ENCODE measurements at regions not wholly inside any gene's neighbourhood (a gene's known extent, or its start where the extent isn't known, plus 50 kb on each side); places are given as distances from the start of the nearest gene placed in this dataset.
"Not testable (repeated sequence)": the region's sequence is repeated elsewhere in the genome, so short reads cannot be mapped to it uniquely, and the experiment has no call there.

DNA sequence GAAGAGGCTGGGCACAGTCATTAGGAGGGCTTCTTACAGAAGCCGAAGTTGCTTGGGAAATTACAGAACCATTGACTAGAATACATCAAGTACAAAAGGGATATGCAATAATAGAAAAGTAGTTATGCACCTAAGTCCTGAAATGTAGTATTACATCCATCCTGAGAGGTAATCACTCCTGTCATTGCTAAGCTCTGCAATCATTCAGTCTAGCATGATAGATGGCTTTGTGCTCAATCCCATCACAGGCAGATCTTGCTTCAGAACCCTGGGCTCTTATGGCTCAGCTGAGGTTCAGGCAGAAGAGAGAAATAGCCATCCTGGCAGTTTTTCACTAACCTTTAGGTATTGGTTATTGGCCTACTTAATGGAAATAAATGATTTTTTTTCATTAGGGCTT is 231.7 kb upstream of the AFF2 start:
- DNase-seq (ENCODE audit: low read depth): no peak

DNA sequence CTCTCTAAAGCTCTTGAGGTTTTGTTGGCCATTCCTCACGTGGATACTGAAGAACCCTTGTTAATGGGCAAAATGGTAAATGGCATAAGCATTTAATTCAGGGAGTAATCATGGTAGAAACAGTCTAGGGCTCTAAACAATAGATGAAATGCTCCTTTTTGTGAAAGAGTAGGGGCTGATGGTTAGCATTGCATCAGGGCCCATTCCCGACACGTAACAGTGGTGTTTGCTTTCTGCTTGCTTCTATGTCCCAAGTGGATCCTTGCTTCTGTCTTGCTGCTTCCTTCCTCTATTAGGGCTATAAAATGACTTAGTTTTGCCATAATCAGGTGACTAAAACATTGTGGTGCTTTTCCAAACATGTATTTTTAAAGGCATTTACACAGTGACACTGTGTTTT is 230.9 kb upstream of the AFF2 start:
- DNase-seq (ENCODE audit: low read depth): no peak

DNA sequence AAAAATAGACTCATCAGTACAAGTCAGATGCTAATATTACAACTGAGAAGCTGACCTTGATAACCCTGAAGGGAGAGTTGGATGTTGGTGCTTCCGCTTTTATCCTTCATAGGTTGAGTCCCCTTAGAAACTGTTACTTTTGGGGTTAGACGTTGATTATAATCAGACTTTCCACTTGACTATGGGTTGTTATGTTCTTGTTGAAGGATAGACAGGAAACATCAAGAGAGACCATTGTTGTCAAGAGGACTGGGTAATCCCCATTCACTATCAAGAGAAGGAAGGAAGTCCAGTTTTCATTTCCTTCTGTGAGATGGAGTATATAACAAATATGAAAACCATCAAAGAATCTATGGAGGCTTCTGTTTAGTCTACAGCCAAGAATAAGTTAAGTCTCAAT is 229.9 kb upstream of the AFF2 start:
- DNase-seq (ENCODE audit: low read depth): no peak

DNA sequence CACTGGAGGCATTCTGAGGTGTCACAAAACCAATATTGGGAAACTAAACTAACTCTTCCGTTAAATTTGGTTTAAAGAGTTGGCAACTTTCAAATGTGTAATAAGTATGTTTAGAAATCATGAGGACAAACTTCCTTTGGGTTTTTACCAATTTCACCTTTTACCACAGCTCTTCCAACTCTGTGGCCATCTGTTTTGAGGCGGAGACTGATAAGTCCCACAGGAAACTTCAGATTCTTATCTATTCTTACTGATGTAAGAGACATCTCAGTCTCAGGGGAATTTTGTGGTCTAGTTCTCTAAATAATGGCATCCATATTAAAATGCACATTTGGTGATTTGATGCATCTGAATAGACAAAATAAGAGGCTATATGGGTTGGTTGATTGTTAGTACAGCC is 229.2 kb upstream of the AFF2 start:
- no peak for DNase-seq (ENCODE audit: low read depth)

DNA sequence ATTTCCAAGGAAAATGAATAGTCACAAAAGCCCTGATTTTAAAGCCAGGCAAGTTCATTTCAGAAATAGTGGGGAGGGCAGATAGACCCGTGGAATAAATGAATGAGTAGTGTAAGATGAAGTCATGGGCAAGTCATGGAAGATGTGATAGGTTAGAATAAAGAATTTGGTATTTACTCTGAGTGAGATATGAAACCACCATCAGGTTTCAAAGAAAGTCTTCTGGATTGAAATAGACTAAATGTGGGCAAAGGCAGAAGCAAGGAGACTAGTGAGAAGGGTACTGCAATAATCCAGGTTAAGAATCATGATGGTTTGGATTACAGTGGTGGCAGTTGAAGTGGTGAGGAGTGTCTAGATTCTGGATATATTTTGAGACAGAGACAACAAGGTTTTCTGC is 218.5 kb upstream of the AFF2 start:
- no peak for DNase-seq (ENCODE audit: low read depth)

DNA sequence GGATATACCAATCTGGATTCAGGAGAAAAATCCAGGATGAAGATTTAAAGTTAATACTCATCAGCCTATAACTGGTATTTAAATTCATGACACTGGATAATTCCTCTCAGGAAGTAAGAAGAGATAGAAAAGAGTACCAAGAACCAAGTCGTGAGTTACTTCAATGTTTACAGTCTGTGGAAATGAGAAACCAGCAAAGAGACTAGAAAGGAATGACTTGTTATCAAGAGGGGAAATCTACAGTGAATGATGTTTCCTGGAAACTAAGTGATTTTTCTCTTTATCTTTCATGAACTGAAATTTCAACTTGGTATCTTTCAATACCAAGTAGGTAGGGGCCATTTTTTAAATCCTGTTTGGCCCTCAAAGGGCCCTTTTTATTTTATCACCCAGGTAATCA is 217.9 kb upstream of the AFF2 start:
- DNase-seq (ENCODE audit: low read depth): no peak

DNA sequence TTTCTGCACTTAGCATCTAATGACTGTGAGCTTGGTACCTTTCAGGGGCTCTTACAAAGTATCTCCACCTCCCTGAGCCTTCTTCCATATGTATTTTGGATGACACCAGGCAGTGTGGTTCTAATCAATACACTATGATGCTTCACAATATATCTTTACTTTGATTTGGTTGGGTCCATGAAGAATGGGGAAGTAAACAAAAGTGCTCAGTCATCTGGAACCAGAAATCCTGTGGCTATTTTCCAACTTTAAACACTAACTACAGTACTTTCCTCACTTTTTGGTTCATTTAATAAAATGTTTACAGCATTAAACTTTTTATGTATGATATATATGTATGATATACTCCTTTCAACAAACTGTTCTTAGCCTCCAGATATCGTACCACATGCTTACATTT is 216.4 kb upstream of the AFF2 start:
- DNase-seq (ENCODE audit: low read depth): no peak

DNA sequence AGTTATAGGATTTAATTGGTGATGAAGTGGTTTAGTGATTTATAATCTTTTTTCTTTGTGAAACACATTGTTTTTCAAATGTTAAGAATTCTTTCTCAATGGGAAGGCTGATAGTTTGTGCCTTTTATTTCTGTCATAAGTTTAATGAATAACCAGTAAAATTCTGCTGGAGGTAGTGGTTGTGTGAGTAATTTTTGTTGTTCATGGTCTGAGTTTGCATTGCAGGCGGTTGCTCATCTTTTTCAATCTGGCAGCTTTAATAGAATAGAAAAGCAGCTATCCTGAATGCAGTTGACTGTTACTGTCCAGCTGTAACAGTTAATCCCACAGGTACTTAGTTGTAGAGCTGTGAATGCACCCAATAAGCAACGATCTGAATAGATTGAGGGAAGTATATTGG is 215.6 kb upstream of the AFF2 start:
- DNase-seq (ENCODE audit: low read depth): no peak

DNA sequence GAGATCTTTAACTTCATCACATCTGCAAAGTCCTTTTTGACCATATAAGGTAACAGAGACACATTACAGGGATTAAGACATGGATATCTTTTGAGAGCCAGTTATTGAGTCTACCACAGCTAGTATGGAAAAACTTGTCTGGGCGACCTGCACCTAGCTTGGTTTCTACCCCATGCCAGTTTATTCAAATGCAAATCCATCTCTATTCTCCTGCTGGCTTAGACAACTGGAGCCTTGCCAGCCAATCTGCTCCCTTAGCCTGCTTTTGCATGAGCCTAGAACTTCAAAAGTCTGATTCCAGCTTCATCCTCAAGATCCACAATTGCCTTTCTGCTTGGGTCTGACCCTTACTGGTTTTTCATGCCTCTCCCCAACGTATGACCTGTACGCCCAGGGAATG is 212.0 kb upstream of the AFF2 start:
- DNase-seq (ENCODE audit: low read depth): no peak

DNA sequence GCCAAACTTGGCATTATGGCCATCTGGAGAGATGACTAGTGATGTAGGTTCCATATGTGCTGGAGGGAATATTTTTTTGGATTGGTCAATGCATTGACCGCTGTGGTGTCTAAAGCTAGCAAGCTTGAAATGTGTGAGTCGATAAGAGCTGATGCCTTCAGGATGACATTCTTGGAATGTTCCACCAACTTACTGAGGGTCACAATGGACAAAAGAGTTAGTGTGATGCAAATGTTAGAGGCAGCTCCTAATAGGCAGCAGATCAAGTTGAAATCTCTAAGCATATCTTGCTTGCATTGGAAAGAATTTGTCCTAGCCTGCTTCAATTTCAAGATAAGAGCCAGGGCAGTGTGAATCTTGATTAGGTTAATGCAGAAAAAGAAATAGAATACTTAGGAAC is 210.4 kb upstream of the AFF2 start:
- DNase-seq (ENCODE audit: low read depth): no peak

DNA sequence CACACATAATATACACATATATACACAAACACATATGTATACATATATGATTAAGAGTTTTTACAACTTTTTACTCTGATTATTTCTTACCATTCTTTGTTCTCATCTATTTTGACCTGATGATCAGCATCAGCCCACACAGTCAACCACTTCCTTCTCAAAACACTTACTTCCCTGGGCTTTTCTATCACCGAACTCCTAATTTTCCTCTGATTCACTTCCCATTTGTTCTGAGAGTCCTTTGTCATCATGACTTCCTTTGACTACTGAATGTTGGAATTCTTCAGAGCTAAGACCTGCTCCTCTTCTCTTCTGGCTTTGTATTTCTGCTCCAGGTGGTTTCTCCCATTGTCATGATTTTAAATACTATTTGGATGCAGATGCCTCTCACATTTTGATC is 209.5 kb upstream of the AFF2 start:
- DNase-seq (ENCODE audit: low read depth): no peak

DNA sequence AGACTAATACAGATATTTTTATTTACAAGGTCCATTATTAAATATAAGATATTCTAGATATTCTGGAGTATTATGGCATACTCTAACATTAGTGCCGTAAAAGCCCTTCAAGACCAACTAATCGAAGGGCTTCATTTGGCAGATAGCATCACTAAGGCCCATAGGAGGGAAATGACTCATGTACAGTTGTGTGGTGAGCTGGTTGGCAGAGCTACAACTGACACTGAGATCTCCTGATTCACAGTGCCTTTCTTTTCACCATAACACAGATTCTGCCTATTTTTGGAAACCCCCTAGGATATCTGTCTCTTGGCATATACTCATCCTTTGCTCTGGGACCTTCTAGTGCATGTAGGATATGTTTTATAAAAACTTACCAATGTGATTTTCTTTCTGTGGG is 201.7 kb upstream of the AFF2 start:
- no peak for DNase-seq (ENCODE audit: low read depth)

DNA sequence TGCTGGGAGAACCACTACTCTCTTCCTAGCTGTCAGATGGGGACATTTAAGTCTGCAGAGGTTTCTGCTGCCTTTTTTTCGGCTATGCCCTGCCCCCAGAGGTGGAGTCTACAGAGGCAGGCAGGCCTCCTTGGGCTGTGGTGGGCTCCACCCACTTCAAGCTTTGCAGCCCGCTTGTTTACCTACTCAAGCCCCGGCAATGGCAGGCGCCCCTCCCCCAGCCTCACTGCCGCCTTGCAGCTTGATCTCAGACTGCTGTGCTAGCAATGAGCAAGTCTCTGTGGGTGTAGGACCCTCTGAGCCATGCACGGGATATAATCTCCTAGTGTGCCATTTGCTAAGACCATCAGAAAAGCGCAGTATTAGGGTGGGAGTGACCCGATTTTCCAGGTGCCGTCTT is 195.2 kb upstream of the AFF2 start:
- not testable (repeated sequence) for DNase-seq (ENCODE audit: low read depth)

DNA sequence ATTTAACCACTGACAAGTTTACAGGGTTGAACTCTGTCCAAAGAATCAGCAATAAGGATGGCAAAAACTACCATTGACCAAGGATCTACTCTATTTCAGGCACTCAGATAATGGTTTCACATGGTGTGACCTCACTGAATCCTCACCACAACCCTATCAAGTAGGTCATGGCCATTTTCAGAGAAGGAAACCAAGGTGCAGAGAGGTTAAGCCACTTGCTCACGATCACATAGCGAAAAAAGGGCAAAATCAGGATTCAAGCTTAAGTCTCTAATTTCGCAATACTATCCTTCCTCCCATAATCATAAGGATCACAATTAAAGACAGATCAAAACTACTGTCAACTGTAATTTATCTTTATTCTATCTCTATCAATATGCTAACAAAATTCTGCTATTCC is 191.0 kb upstream of the AFF2 start:
- no peak for DNase-seq (ENCODE audit: low read depth)

DNA sequence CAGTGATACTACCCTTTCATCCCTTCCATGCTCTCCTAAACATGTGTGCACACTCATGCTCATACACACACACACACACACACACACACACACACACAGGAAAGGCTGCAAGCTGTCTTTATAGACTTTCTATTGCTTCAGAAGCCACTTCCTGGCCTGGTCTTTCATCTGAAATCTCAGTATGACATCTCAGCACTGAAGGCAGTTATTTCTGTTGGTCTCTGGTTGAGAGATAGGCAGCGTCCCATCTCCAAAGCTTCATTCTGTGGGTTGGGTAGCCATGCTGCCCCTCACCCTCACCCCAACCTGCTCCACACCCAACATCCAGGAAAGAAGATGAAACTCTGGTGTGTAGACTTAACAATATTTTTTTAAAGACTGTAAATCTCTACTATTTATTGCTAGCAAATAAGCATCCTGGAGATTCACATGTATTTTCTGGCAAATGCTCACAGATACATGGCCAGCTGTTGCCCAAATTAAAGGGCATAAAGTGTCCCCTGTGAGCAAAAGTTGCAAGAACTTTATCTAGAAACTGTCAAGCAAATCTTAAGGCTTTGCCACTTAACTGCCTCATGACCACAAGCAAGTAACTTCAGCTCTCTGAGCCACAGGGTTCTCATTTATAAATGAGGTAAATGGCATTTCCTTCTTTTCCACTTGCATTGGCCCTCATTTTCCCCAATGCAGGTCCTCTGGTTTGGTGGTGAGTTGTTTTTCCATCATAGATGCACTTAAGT is 189.8 kb upstream of the AFF2 start:
- no peak for DNase-seq (ENCODE audit: low read depth)

DNA sequence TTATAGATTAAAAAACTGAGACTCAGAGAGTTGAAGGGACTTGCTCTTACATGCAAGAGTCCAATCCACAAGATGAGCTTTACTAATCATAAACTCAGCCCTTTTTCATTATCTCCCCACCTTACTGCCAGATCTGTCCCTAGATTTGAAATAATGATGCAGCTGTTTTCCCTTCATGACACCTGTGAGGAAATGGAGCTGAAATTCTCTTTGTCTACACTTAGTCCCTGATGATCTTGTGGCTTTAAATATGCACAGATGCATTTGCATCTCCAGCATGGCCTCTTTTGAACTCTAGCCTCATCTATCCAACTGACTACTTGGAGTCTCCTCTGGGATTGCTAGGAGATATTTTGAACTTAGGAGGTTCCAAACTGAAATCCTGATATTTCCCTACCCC is 188.9 kb upstream of the AFF2 start:
- no peak for DNase-seq (ENCODE audit: low read depth)

DNA sequence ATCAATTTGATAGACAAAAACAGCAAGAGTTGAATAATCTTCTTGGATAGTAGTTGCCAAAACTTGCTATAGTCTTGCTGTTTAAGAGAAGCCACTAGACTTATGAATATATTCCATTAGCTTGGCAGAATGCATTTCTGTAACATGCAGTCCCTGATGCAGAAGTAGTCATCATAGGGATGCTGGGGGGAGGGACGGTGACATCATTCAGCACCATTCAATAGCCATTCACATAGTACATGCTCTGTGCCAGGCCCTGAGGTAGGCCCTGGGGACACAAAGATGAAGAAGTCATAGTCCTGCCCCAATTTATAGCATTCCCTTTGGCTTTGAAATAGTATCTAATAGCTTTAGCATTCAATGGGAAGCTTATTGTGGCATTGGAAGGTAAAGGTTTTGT is 185.5 kb upstream of the AFF2 start:
- DNase-seq (ENCODE audit: low read depth): no peak

DNA sequence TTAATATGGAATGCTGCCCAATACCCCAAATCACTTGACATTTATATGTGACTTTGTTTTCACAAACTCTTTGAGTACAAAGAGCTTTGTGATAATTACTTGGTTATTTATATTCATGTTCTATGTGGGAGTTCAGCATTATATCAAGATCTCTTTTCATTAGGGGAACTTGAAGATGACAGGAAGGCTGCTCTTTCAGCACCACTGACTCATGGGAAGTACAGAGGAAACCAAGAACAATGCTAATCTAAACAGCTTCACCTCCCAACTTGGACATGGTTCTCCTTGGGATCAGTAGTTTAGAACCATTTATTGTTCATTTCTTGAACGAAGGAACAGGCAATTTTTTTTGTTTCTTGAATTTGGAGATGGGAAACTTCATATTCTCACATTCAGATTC is 184.0 kb upstream of the AFF2 start:
- DNase-seq (ENCODE audit: low read depth): no peak

DNA sequence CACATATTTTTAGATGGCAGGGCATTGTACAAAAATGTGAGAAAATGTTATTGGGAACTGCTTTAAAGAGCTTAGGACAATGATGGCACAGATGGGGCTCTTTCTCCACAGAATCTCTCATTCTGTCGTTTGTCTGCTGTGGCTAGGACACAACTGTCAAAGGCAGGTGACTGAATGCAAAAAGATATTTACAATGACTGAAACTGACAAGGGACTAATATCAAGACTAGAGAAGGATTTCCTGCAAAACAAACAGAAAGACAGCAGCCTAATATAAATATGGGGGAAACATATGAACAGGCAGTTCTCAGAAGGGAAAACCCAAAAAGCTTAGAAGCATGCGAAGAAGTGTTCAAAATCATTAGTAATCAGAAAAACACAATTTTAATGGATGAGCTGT is 177.5 kb upstream of the AFF2 start:
- DNase-seq (ENCODE audit: low read depth): no peak

DNA sequence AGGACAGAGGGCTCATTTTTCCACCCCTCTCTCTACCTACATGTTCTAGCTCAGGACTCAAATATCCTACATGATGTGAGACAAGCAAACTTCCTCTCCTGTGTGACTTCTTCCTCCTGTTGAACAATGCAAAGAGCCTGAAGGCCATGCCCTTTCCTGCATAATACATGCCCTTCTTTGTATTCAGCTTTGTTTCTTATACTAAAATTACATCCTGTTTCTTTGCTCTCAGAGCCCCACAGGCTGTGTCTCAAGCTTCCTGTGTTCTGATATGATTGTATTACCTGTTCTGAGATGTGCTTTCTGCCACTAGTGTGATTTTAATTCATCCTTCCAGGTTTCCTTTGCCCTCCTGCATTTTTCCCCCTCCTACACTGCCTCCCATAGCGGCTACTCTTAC is 166.4 kb upstream of the AFF2 start:
- no peak for DNase-seq (ENCODE audit: low read depth)

DNA sequence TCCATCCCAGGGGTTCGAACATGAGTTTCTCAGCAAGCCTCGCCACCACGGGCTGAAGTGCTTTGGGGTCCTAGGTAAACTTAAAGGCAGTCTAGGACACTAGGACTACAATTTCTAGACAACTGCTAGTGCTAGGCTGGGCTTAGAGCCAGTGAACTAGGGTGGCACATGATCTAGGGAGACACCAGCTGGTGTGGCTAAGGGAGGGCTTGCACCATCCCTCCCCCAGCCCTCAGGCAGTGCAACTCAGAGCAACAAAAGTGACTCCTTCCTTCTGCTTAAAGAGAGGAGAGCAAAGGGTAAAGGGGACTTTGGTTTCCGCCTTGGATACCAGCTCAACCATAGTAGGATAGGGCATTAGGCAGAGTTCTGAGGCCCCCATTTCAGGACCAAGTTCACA is 162.5 kb upstream of the AFF2 start:
- no peak for DNase-seq (ENCODE audit: low read depth)

DNA sequence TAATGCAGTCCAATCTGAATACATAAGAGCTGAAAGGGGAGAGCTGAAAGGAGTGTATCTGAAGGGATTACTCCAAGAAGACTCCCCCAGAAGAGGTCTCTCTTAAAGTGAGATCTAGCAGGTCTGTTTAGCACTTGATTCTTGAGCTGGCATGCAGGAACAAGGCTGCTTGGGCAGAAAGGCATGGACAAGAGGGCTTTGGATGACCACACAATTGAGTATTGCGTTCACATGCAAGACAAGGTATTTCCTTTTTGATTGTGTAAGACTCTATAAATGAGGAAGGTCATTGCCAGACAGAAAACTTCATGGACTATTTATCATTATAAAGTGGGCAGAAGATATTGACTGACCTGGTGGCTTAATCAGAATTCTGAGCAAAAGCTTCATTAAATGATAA is 145.5 kb upstream of the AFF2 start:
- no peak for DNase-seq (ENCODE audit: low read depth)

DNA sequence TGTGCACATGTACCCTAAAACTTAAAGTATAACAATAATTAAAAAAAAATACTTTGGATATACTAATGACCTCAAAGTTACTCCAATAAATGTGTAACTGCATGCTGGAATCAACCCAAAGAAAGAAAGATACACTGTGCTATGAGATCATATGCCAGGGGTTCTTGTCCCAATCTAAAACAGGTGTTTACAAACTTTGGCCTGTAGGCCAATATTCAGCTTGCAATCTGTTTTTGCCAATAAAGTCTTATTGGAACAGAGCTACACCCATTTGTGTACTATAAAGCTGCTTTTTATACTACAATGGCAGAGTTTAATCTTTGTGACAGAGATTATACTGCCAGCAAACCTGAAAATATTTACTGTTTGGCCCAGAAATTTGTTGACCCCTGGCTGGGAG is 138.8 kb upstream of the AFF2 start:
- no peak for DNase-seq (ENCODE audit: low read depth)

DNA sequence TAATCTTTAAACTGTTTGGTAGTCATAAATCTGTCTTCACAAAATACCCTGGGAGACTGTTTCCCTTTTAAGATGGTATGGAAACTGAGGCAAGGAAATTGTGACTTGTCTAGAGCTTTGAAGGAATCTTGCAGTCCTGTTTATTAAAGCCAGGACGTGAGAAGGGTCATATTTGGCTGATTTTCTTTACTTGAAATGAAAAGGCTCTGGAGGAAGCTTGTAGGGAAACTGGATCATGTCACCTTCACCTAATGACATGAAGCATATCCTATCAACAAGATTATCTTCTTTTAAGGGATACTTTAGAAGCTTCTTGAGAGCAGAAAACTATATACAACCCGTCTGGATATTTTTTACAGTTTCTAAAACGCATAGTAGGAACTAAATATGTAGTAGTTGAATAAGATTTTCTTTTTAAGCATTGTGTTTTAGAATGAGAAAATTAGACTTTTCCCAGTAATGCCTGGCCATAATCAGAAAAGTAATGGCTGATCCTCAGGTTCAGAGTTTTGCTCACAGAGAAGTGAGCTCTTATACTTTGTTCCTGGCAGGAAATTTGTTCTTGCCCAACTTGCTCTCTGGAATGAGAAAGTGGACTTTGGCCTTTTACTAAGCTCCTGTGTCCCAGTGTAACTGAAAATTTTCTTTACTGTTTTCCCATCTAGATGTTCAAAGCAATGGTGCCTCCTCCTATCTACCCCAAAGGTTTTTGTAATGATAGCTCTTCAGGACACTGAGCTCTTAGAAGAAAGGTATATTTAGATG is 136.8 kb upstream of the AFF2 start:
- DNase-seq (ENCODE audit: low read depth): no peak

Data from fibroblast of the conjunctiva (primary cell).